ENCODE measurements at regions not wholly inside any gene's neighbourhood (a gene's known extent, or its start where the extent isn't known, plus 50 kb on each side); places are given as distances from the start of the nearest gene placed in this dataset.

DNA sequence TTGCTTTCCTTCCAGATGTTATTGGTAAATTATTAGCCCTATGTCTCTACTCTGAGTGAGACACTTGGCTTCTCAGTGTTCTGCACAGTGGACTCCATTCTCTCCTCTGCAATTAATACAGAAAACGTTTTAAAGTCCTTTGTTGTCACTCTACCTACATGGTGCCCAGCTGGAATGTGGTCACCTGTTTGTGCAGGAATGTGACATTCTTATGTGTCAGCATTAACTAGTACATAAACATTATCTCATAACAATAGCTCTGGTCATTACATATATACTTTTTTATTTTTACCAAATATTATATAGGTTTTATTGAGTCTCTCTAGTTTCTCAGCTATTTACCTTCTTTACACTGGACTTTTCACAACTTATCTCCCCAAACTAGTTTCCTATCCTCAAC is 147.0 kb upstream of the KCNMB2 start:
- no peak for TF ChIP-seq ZNF274 (IDR thresholded peaks at IDR 0.05; ENCODE audit: low read depth, low read length)
- H3K4me3 ChIP-seq (ENCODE audit: low read length) = no peak overlapping the region

DNA sequence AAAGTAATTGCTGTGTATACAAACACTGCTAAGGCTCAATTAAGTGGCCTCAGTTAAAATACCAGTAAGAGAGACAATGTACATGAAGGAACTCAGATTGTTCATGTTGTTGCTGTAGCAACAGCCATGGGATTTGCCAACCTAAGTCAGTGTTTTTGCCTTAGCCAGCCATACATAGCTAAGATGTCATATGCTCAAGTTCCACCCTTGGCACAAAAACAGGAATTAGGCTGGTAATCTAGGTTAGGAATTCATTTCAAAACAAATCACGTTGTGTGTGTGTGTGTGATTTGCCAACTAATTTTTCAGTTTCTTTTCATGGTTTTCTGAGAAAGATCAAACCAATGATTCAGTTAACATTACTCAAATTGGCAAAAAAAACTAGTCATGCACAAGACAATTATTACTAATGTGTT is 143.7 kb upstream of the KCNMB2 start:
- no peak overlapping the region for H3K4me3 ChIP-seq (ENCODE audit: low read length)
- TF ChIP-seq ZNF274 (IDR thresholded peaks at IDR 0.05; ENCODE audit: low read depth, low read length) = no peak

DNA sequence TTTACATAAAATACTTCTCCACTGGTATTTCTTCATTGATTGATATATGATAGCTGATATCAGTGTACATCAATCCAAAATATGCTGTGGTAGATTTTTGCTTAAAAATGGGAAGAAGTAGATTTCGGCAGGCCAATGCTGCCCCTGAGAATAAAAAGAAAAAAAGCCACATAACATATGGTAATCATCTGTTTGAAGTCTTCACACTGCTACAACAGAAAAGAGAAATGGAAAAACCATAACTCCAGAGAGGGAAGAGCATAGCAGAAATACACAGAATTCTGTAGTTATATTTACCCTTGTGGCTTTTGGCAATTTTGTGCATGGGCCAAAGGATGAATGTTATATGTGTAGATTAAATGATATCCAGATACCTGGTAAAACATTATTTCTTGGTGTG is 143.1 kb upstream of the KCNMB2 start:
- H3K4me3 ChIP-seq (ENCODE audit: low read length) = no peak overlapping the region
- TF ChIP-seq ZNF274 (IDR thresholded peaks at IDR 0.05; ENCODE audit: low read depth, low read length) = no peak

DNA sequence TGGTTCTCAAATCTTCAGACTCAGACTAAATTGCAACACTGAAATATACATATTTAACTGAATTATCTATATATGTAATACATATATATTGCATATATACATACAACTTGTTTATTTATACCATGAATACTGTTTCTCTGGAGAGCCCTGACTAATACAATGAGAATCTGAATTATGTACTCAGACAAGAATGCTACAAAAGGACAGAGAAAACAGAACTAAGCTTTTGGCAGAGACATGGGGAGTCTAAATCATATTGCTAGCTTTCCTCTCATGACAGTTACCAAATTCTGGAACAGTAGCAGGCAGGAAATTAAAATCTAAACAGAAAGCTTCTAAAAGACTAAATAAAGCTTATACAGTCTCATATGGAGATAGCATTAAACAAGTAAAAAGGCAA is 142.4 kb upstream of the KCNMB2 start:
- TF ChIP-seq ZNF274 (IDR thresholded peaks at IDR 0.05; ENCODE audit: low read depth, low read length) = no peak

DNA sequence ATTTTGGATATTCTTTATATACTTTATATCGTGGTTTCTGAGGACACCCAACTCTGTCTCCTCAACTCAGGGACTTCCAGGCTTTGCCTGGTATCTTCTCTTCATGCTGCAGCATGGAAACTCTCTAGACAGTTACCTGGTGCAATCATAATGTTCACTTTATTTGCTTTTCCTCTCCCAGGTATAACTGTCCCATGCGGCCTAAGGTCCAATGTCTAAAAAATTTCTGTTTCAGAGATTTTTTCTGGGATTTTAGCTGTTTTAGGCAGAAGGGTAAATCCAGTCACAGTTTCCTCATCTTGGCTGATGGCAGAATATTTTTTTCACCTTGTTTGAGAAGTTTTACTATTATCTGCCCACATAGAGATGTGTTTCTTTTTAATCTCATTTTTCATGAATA is 139.9 kb upstream of the KCNMB2 start:
- H3K4me3 ChIP-seq (ENCODE audit: low read length) = no peak overlapping the region
- no peak for TF ChIP-seq ZNF274 (IDR thresholded peaks at IDR 0.05; ENCODE audit: low read depth, low read length)

More for the DNA sequence above, 142.4 kb upstream of the KCNMB2 start:
- no peak overlapping the region for H3K4me3 ChIP-seq (ENCODE audit: low read length)

DNA sequence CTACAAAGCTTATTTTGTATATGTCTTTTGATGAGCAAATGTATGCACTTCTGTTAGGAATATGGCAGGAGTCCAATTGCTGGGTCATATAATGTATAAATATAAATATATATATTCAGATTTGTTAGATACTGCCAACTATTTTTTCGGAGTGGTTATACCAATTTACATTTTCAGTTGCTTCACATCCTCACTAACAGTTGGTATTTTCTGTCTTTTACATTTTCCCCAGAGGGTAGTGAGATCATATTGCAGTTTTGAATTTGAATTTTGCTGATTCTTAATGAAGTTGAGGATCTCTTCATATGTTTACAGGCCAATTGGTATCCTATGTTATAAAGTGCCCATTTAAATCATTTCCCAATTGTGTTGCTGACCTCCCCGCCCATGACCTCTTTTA is 139.0 kb upstream of the KCNMB2 start:
- no peak overlapping the region for H3K4me3 ChIP-seq (ENCODE audit: low read length)
- no peak for TF ChIP-seq ZNF274 (IDR thresholded peaks at IDR 0.05; ENCODE audit: low read depth, low read length)

DNA sequence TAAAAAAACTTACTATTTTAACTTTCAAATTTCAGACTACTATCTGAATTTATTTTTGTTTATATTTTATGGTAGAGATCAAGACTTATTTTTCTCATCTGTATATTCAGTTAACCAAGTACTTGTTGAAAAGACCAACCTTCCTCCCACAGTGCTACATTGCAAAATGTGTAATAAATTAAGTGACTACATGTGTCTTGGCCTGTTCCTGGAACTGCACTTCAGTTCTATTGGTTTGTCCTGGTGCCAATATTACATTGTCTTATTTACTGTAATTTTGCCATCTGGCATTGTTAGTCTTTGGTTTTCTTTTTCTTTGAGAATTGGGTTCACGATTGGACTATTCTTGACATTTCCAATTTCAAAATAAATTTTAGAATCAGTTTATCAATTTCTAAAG is 138.4 kb upstream of the KCNMB2 start:
- TF ChIP-seq ZNF274 (IDR thresholded peaks at IDR 0.05; ENCODE audit: low read depth, low read length) = no peak
- no peak overlapping the region for H3K4me3 ChIP-seq (ENCODE audit: low read length)

DNA sequence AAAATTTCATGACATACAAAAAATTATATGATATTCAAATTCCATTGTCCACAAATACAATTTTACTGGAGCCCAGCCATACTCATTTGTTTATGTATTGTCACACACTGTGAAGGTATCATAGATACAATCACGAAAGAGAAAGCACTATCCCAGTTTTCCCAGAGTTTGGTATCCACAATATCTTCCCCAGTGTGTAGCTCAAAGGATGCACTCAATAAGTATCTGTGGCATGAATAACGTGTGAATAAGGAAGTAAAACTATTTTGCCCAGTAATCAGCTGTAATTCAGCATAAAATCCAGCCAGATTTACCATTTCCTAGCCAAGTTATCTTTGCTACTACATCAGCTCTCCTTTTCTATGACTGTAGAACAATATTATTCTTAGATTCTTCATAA is 131.3 kb upstream of the KCNMB2 start:
- no peak overlapping the region for H3K4me3 ChIP-seq (ENCODE audit: low read length)
- no peak for TF ChIP-seq ZNF274 (IDR thresholded peaks at IDR 0.05; ENCODE audit: low read depth, low read length)

DNA sequence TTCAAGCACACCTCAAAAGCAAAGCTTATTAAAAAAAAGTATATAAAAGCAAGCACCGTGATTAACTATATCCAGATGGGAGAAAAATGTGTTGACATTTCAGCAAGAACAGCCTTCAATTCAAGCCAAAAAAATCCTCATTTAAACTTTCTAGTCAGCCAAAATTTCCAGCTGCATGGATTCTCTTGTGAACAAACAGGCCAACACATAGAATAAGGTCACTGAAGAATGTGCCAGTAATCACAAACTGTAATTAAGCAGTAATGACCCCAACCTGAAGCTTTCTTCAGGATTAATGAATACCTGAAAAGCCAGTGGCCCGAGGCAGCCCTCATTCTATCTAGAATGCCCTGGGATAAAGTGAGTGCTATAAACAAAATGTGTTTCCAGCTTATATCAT is 130.7 kb upstream of the KCNMB2 start:
- no peak for TF ChIP-seq ZNF274 (IDR thresholded peaks at IDR 0.05; ENCODE audit: low read depth, low read length)
- H3K4me3 ChIP-seq (ENCODE audit: low read length) = no peak overlapping the region

DNA sequence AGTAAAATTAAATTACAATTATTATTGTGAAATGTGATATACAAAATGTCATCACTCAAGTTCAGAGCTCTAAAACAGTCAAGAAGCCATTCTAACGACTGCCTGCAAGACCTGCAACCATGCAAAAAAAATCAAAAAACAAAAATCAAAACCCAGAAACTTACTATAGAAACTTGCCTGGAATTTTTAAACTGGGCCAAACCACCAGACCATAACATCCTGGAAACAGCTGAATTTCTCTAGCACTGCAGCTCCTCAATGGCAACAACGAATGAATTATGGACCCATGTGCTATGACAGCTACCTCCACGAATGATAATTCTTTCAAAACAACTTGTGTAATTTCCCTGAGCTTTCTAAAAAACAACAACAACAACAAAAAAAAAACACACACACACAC is 130.0 kb upstream of the KCNMB2 start:
- no peak for TF ChIP-seq ZNF274 (IDR thresholded peaks at IDR 0.05; ENCODE audit: low read depth, low read length)

DNA sequence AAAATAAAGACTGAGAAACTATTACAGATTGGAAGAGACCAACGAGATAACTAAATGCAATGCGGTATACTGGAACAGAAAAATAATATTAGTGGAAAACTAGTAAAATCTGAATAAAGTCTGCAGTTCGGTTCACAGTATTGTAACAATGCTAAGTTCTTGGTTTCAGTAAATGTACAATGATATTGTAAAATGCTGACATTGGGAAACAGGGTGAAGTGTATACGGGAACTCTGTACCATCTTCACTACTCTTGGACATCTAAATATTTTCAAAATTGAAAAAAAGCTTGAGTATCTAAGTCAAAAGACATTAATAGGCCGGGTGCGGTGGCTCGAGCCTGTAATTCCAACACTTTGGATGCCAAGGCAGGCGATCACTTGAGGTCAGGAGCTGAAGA is 120.9 kb upstream of the KCNMB2 start:
- TF ChIP-seq ZNF274 (IDR thresholded peaks at IDR 0.05; ENCODE audit: low read depth, low read length) = no peak
- H3K4me3 ChIP-seq (ENCODE audit: low read length) = no peak overlapping the region

More for the DNA sequence above, 130.0 kb upstream of the KCNMB2 start:
- H3K4me3 ChIP-seq (ENCODE audit: low read length) = no peak overlapping the region

DNA sequence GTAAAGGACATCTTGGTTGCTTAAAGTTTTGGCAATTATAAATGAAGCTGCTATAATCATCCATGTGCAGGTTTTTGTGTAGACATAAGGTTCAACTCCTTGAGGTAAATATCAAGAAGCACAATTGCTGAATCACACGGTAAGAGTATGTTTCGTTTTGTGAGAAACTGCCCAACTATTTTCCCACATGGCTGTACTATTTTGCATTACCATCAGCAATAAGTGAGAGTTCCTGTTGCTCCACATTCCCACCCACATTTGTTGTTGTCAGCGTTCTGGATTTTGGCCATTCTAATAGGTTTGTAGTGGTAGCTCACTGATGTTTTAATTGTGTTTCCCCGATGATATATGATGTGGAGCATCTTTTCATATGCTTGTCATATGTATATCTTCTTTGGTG is 118.5 kb upstream of the KCNMB2 start:
- no peak for TF ChIP-seq ZNF274 (IDR thresholded peaks at IDR 0.05; ENCODE audit: low read depth, low read length)
- no peak overlapping the region for H3K4me3 ChIP-seq (ENCODE audit: low read length)

DNA sequence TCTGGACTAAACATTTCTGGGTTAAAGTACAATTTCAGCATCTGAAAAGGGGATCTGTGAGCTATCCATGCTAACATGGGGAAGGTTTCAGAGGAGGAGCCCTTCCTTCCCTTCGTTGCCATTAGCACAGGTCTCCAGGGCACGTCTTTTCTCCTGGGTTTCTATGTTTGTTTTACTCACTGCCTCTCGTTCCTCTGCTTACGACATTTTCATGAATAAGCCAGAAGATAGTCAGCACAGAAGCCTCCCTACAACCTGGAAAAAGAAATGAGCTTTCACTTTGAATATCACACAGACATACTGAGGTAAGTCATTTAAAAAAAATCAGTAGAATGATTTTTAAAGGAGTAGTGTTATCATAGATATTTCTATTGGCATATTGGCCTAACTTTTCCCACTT is 117.2 kb upstream of the KCNMB2 start:
- H3K4me3 ChIP-seq (ENCODE audit: low read length) = no peak overlapping the region
- TF ChIP-seq ZNF274 (IDR thresholded peaks at IDR 0.05; ENCODE audit: low read depth, low read length) = no peak

DNA sequence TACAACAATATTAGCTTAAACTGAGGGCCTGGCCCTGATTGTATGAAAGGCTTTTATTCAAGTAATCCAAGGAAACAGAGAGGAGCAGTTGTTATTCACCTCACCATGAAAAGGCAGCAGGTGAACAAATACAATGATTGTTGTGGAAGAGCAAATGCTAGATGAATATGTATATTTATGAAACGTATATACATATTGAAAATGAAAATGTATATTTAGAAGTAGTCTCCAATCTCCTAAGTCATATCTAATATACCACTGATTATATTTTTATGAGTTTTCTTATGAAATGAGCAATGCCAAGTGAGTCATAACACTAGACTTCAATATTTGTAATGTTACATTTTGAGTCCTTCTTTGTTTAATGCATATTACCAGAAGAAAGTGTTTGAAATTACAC is 116.2 kb upstream of the KCNMB2 start:
- no peak overlapping the region for H3K4me3 ChIP-seq (ENCODE audit: low read length)
- TF ChIP-seq ZNF274 (IDR thresholded peaks at IDR 0.05; ENCODE audit: low read depth, low read length) = no peak

DNA sequence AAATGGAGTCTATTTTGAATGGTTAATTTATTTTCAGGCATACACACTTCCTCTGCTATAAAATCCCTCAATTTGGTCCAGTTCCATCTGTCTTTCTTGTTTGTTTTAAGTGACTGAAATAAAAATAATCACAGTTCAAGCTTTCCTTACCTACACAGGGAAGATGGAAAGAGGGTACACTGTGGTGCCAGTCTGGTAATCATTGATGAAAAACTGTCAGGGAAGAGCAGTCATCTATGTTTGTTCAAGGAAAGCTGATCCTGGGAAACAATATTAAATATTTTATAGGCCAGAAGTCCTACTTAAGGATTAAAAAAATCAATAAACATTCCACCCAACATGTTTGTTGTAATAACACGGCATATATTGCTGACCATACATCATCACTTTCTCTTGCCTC is 115.2 kb upstream of the KCNMB2 start:
- TF ChIP-seq ZNF274 (IDR thresholded peaks at IDR 0.05; ENCODE audit: low read depth, low read length) = no peak
- H3K4me3 ChIP-seq (ENCODE audit: low read length) = no peak overlapping the region

DNA sequence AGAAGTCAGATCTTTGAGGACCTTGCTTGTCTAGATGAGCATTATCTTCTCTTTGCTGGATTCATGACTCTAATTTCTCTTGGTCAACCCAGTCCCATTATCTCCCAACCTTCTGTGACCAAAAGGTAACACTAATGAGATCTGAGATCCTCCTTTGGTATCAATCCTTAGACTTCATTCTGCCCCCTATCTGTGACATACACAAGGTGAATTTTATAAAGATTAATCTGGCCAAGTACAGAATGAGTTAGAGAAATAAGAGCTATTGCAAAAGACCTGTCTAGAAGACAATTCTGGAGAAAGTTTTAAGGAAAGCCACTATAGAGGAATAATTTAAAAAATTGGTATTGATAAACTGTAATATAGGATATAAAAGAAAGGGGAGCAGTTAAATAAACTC is 113.8 kb upstream of the KCNMB2 start:
- no peak for TF ChIP-seq ZNF274 (IDR thresholded peaks at IDR 0.05; ENCODE audit: low read depth, low read length)
- no peak overlapping the region for H3K4me3 ChIP-seq (ENCODE audit: low read length)

DNA sequence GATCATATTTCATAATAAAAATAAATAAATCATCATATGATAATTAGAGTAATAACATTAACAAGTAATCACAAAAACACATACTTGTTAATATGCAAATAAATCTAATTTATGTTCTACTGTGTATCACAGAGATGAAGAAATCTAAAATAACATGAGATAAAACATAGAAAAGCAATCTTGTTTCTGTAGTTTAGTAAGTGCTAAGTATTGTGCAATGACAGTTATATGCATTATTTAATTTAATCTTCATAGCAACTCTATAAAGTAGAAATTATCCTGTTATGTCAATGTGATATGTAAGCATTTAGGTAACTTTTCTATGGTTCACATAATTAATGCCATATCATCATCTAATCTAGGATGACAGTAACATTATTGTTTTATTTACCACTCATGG is 108.2 kb upstream of the KCNMB2 start:
- H3K4me3 ChIP-seq (ENCODE audit: low read length) = no peak overlapping the region
- TF ChIP-seq ZNF274 (IDR thresholded peaks at IDR 0.05; ENCODE audit: low read depth, low read length) = no peak

Data from GM08714 (cell line).